Esophagus (tissue), 2 donors: ENCODE measurements at regions not wholly inside any gene's neighbourhood (a gene's known extent, or its start where the extent isn't known, plus 50 kb on each side); places are given as distances from the start of the nearest gene placed in this dataset.

ENCODE experiments used
- H3K27ac ChIP-seq, 2 donors: one replicate each; pipeline ENCODE4 v1.5.1; 2013; ENCODE audit warnings: low read depth in 2 of 2, mild to moderate bottlenecking in 2 of 2, inconsistent platforms in 1 of 2, low read length in 1 of 2, moderate library complexity in 1 of 2
- H3K27me3 ChIP-seq, 2 donors: one replicate each; pipeline ENCODE4 v1.6.1; 2013; ENCODE audit warnings: low read length in 2 of 2, control low read depth in 1 of 2, mild to moderate bottlenecking in 1 of 2; ENCODE audit not compliant: insufficient read depth in 2 of 2, control insufficient read depth in 1 of 2
- H3K36me3 ChIP-seq, 2 donors: one replicate each; pipeline ENCODE4 v1.6.1; 2013; ENCODE audit warnings: low read length in 1 of 2; ENCODE audit not compliant: control insufficient read depth in 2 of 2, insufficient read depth in 2 of 2
- H3K4me1 ChIP-seq, 2 donors: one replicate each; pipeline ENCODE4 v1.6.1; 2013; ENCODE audit warnings: low read length in 1 of 2; ENCODE audit not compliant: control insufficient read depth in 2 of 2, insufficient read depth in 2 of 2
- H3K4me3 ChIP-seq, 2 donors: one replicate each; pipeline ENCODE4 v1.5.1; 2013; ENCODE audit warnings: low read length in 2 of 2, mild to moderate bottlenecking in 2 of 2, low read depth in 1 of 2, moderate library complexity in 1 of 2
- H3K9me3 ChIP-seq, 2 donors: one replicate each; pipeline ENCODE4 v1.6.1; 2013; ENCODE audit warnings: mild to moderate bottlenecking in 2 of 2, low read depth in 1 of 2, low read length in 1 of 2, moderate library complexity in 1 of 2; ENCODE audit not compliant: control insufficient read depth in 2 of 2, insufficient read depth in 1 of 2
- WGBS, 2 donors: extraction: QIAGEN DNeasy Blood & Tissue Kit; methylation state at CpG; one replicate each; pipeline ENCODE4 v1.1.7; 2013; 5-methylcytosine and 5-hydroxymethylcytosine counted together
- donor health status: healthy with polysubstance abuse.
- donor health status: Bipolar disorder and iron deficiency.

- H3K9me3 ChIP-seq = no peaks in the 10 kb centered on the region
- WGBS, 2 donors = 82 to 85% methylated on average over 22 of the region's 22 CpGs
- H3K27ac ChIP-seq = no peak overlapping the region
- H3K36me3 ChIP-seq = no peaks in the 10 kb centered on the region
- no peak overlapping the region for H3K4me3 ChIP-seq
- no peaks in the 10 kb centered on the region for H3K27me3 ChIP-seq
- H3K4me1 ChIP-seq = no peaks in the 10 kb centered on the region
Measured at GRCh38 chr2:240213476-240214421, 73.3 kb upstream of the OTOS start.

GRCh38 chr2:240214790-240215675, 74.6 kb upstream of the OTOS start:
- no peak overlapping the region for H3K4me3 ChIP-seq
- WGBS, 2 donors = 89 to 90% methylated on average over 25 of the region's 25 CpGs
- no peaks in the 10 kb centered on the region for H3K4me1 ChIP-seq
- no peaks in the 10 kb centered on the region for H3K9me3 ChIP-seq
- no peak overlapping the region for H3K27ac ChIP-seq
- H3K27me3 ChIP-seq = no peaks in the 10 kb centered on the region
- no peaks in the 10 kb centered on the region for H3K36me3 ChIP-seq

- WGBS, 2 donors = 80 to 89% methylated on average over 8 of the region's 8 CpGs
- H3K4me3 ChIP-seq = no peak overlapping the region
- H3K4me1 ChIP-seq = no peaks in the 10 kb centered on the region
Measured at GRCh38 chr2:240215676-240216051, 75.2 kb upstream of the OTOS start.

GRCh38 chr2:240216167-240216566, 75.7 kb upstream of the OTOS start:
- H3K4me1 ChIP-seq = no peaks in the 10 kb centered on the region
- H3K4me3 ChIP-seq = no peak overlapping the region
- 72 to 78% methylated on average over 8 of the region's 8 CpGs for WGBS, 2 donors
- H3K36me3 ChIP-seq = no peaks in the 10 kb centered on the region
- no peak overlapping the region for H3K27ac ChIP-seq
- no peaks in the 10 kb centered on the region for H3K27me3 ChIP-seq
- no peaks in the 10 kb centered on the region for H3K9me3 ChIP-seq

More at GRCh38 chr2:240215676-240216051, 75.2 kb upstream of the OTOS start:
- no peaks in the 10 kb centered on the region for H3K9me3 ChIP-seq
- no peaks in the 10 kb centered on the region for H3K27me3 ChIP-seq
- no peaks in the 10 kb centered on the region for H3K36me3 ChIP-seq
- H3K27ac ChIP-seq = no peak overlapping the region

- H3K4me1 ChIP-seq = no peaks in the 10 kb centered on the region
- H3K36me3 ChIP-seq = no peaks in the 10 kb centered on the region
- H3K9me3 ChIP-seq = no peaks in the 10 kb centered on the region
- no peaks in the 10 kb centered on the region for H3K27me3 ChIP-seq
- H3K4me3 ChIP-seq = no peak overlapping the region
- H3K27ac ChIP-seq = no peak overlapping the region
- 86 to 92% methylated on average over 20 of the region's 20 CpGs for WGBS, 2 donors
Measured at GRCh38 chr2:240217431-240218301, 77.2 kb upstream of the OTOS start.

- H3K36me3 ChIP-seq = no peaks in the 10 kb centered on the region
- H3K27me3 ChIP-seq = peaks cover 0 to 7% of the 10 kb centered on the region in 2 donors
- H3K4me1 ChIP-seq = no peaks in the 10 kb centered on the region
- WGBS, 2 donors = 81 to 82% methylated on average over 16 of the region's 16 CpGs
- H3K9me3 ChIP-seq = no peaks in the 10 kb centered on the region
- H3K4me3 ChIP-seq = no peak overlapping the region
- no peak overlapping the region for H3K27ac ChIP-seq
Measured at GRCh38 chr2:240219208-240219890, 78.9 kb upstream of the OTOS start.

GRCh38 chr2:240220371-240220770, 79.9 kb upstream of the OTOS start:
- 53 to 57% methylated on average over 3 of the region's 3 CpGs for WGBS, 2 donors

GRCh38 chr2:240223631-240224030, 83.2 kb upstream of the OTOS start:
- no peak overlapping the region for H3K27ac ChIP-seq
- WGBS, 2 donors = 74 to 76% methylated on average over 7 of the region's 7 CpGs
- no peaks in the 10 kb centered on the region for H3K36me3 ChIP-seq
- no peaks in the 10 kb centered on the region for H3K9me3 ChIP-seq
- H3K4me3 ChIP-seq = no peak overlapping the region
- H3K4me1 ChIP-seq = no peaks in the 10 kb centered on the region
- H3K27me3 ChIP-seq = peaks cover 0 to 9% of the 10 kb centered on the region in 2 donors

More at GRCh38 chr2:240220371-240220770, 79.9 kb upstream of the OTOS start:
- Histone ChIP-seq H3K4me3 (no peak overlapping the region), H3K27me3 (peaks cover 0 to 9% of the 10 kb centered on the region in 2 donors), H3K27ac (no peak overlapping the region), H3K36me3 (no peaks in the 10 kb centered on the region), H3K4me1 (no peaks in the 10 kb centered on the region), H3K9me3 (no peaks in the 10 kb centered on the region)
